Esophagus squamous epithelium (tissue), 4 donors: ENCODE measurements at regions not wholly inside any gene's neighbourhood (a gene's known extent, or its start where the extent isn't known, plus 50 kb on each side); places are given as distances from the start of the nearest gene placed in this dataset.

Experiments used
- POLR2A ChIP-seq, 4 donors: fragments of 450-650 bp; IDR thresholded peaks; one replicate each; pipeline ENCODE4 v1.6.1; 2017; ENCODE audit warnings: antibody characterized with exemption in 4 of 4, mild to moderate bottlenecking in 4 of 4, moderate library complexity in 3 of 4
- TF ChIP-seq, protein P1 (sequence below), 6 experiments: fragments of 450-650 bp in 4 of 6; fragments of 200-600 bp in 2 of 6; sonication (generic) in 2 of 6; IDR thresholded peaks; one replicate each; pipeline ENCODE4 v1.5.1; 2016 to 2019; ENCODE audit warnings: antibody characterized with exemption in 6 of 6, mild to moderate bottlenecking in 4 of 6, moderate library complexity in 4 of 6

DNA sequence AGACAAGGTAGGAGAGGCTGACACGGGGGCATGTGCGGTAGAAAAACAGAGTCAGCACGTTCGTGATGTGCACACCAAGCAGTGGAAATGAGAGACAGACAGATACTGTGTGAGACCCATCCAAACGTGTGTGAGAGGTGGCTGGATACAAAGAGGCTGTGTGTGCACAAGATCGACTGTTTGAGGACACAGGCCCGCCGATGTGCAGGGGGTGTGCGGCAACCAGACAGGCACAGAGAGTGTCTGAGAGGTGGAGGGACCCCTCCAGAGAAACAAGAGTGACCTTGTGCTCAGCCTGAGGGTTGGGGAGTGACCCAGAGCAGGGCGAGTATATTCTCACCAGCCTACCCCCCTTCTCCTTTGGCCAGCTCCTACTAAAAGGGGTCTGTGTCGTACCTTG, 97.8 kb upstream of the IPO9 start:
- TF ChIP-seq, protein P1, sequence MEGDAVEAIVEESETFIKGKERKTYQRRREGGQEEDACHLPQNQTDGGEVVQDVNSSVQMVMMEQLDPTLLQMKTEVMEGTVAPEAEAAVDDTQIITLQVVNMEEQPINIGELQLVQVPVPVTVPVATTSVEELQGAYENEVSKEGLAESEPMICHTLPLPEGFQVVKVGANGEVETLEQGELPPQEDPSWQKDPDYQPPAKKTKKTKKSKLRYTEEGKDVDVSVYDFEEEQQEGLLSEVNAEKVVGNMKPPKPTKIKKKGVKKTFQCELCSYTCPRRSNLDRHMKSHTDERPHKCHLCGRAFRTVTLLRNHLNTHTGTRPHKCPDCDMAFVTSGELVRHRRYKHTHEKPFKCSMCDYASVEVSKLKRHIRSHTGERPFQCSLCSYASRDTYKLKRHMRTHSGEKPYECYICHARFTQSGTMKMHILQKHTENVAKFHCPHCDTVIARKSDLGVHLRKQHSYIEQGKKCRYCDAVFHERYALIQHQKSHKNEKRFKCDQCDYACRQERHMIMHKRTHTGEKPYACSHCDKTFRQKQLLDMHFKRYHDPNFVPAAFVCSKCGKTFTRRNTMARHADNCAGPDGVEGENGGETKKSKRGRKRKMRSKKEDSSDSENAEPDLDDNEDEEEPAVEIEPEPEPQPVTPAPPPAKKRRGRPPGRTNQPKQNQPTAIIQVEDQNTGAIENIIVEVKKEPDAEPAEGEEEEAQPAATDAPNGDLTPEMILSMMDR (IDR thresholded peaks at IDR 0.05), result no peak
- TF ChIP-seq POLR2A (IDR thresholded peaks at IDR 0.05), result no peak
